C4-2B (cell line): ENCODE measurements at regions not wholly inside any gene's neighbourhood (a gene's known extent, or its start where the extent isn't known, plus 50 kb on each side); places are given as distances from the start of the nearest gene placed in this dataset.

Experiments
- H3K27ac ChIP-seq: fragments of 450-650 bp; 2 replicates; pipeline ENCODE4 v1.5.1; 2017
- ZFX ChIP-seq: fragments of 450-650 bp; IDR thresholded peaks from 2 replicates; pipeline ENCODE4 v1.6.1; 2017
- TF ChIP-seq, protein P1 (sequence below): fragments of 450-650 bp; conservative IDR thresholded peaks from 2 replicates; pipeline ENCODE4 v1.5.1; 2017; ENCODE audit warnings: mild to moderate bottlenecking

DNA sequence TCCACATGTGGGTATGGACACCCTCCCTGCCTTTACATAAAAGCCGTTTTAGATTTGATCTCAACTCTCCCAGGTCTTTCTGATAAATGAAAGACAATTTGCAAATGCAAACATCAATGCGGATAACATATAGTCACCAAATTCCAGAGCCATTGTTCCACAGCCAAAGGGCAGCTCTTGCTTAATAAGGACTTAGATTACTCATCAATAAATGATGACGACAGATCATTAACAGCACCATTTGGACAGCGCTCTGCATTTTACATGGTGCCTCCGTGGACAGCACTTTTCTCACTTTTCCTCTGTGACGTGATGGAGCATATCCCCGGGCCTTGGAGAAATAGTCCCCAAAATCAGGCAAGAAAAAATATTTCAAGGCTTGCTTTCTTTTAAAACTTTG lies 370.3 kb upstream of the CELF2 start:
- TF ChIP-seq, protein P1, sequence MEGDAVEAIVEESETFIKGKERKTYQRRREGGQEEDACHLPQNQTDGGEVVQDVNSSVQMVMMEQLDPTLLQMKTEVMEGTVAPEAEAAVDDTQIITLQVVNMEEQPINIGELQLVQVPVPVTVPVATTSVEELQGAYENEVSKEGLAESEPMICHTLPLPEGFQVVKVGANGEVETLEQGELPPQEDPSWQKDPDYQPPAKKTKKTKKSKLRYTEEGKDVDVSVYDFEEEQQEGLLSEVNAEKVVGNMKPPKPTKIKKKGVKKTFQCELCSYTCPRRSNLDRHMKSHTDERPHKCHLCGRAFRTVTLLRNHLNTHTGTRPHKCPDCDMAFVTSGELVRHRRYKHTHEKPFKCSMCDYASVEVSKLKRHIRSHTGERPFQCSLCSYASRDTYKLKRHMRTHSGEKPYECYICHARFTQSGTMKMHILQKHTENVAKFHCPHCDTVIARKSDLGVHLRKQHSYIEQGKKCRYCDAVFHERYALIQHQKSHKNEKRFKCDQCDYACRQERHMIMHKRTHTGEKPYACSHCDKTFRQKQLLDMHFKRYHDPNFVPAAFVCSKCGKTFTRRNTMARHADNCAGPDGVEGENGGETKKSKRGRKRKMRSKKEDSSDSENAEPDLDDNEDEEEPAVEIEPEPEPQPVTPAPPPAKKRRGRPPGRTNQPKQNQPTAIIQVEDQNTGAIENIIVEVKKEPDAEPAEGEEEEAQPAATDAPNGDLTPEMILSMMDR: no peak
- no peak for TF ChIP-seq ZFX
- no peak overlapping the region for H3K27ac ChIP-seq

DNA sequence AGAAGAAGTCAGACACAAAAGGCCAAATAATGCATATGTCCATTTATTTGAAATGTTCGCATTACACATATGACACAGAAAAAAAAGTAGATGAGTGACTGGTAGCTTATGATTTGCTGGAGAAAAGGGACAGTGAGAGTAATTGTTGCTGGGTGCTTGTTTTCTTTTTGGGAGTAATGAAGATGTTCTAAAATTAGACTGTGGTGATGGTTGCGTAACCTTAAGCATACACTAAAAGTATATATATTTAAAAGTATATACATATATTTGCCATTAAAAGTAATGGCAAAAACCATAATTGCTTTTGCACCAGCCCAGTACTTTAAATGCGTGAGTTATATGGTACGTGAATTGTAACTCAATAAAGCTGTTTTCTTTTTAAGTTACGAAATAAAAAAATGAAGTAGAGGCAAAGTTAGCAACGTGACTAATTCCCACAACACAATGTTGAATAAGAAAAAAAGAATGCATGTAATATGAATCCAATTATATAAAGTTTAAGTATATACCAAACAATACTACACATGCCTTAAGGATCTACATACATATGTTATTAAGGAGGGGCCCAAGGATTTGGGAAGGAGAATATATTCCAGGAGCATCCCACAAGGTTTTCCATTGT lies 360.4 kb upstream of the CELF2 start:
- no peak overlapping the region for H3K27ac ChIP-seq
- TF ChIP-seq, protein P1: no peak
- no peak for TF ChIP-seq ZFX

DNA sequence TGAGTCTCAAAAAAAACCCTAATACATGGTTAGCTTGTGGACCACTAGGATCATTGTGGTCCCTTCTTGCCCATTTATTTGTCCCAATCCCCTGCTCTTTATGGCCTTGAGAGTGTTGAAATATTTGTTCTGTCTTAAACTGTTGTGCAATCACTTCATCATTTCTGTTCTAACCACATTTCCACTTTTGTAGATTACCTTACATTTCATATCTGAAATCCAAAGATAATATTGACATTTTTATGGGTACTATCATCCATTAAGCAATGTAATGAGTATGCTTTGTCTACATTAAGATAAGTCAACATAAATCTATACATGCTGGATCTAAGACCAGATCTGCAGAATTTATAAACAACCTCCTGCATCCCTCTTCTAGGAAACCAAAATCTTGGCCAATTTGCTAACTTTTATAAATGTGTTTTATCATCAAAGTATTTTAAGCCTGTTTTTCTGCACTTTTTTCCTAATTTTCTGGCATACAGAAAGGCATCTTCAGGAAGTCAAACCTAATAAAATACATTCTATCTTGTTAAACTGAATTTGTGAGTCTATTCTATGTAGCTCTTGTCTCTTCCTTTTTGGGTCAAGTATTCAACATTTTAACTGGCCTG lies 359.4 kb upstream of the CELF2 start:
- no peak for TF ChIP-seq ZFX
- TF ChIP-seq, protein P1: no peak
- H3K27ac ChIP-seq: no peak overlapping the region

DNA sequence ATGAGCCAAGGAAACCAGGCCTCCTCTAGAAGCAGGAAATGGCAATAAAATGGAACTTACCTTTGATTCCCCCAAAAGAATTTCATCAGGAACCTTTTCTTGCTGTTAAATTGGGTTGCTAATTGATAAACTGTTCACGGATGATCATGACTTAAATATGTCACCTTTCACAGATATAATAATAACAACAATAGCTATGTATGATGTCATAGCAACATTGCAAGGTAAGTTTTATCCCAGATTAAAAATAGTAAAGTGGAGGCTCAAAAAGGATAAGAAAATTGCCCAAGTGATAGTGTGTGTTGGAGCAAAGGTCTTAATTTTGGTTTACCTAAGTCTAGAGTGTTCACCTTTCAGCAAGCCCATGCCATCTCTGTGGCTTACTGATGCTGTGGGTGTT lies 357.6 kb upstream of the CELF2 start:
- no peak for TF ChIP-seq ZFX
- TF ChIP-seq, protein P1: no peak

DNA sequence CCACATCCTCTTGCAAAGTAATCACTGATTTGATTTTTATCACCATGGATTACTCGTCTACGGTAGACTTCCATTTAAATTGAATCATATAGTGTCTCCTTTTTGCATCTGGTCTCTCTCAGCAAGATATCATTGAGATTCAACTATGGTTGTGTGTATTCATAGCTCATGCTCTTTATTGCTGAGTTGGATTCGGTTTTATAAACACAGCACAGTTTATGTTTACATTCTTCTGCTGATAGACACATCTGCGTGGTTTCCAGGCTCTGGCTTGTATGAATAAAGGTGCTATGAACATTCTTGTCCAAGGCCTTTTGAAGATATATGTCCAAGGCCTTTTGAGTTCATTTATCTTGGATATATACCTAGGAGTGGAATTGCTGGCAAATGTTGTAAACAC lies 356.5 kb upstream of the CELF2 start:
- no peak overlapping the region for H3K27ac ChIP-seq
- no peak for TF ChIP-seq ZFX
- TF ChIP-seq, protein P1: no peak

More for the DNA sequence above, 357.6 kb upstream of the CELF2 start:
- no peak overlapping the region for H3K27ac ChIP-seq

DNA sequence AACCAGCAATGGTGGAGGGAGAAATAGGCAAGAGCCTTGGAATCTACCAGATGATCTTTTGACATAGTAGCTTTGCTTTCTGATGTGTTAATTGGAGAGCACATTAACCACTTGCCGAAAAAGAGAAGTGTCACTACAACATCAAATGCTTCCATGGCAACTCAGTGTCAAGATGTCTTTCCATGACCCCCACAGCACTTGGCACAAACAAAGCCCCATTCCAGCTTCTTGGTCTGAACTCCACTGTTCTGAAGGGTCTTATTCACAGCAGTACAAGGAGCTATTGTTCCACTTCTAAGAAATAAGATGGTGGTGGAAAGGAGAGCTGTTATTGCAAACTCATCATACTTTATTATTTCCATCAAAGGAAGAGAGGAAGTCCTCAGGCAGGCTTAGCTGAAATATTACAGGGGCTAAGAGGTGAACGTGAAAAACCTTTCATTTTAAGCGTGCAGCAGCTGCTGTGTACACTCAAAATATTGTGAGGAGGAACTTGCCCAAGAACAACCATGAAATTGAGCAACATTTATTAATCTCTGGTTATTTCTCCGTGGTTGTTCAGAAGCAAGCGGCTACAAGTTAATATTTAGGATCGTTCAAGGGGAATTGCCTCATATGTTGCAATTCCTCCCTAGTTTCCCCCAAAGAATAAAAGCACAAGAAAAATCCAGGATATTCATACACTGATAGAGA lies 354.8 kb upstream of the CELF2 start:
- no peak for TF ChIP-seq ZFX
- TF ChIP-seq, protein P1: no peak
- H3K27ac ChIP-seq: no peak overlapping the region

DNA sequence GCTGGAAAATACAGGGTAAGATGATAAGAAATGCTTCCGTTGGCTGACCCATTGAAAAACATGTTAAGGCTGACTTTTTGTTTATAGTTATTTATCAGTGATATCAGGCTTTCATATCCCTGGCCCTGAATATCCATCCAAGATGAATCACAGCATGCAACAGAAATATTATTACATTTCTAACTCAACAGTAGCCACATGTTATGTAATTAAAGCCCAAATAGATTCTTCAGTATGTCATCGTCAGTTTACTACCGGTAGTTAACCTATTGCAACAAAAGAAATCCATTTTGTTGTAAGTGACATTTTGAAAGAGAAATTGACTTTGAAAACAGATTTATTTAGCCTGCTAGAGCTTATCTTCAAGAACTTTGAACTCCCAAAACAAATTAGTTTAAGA lies 354.1 kb upstream of the CELF2 start:
- no peak overlapping the region for H3K27ac ChIP-seq

More for the DNA sequence above, 354.1 kb upstream of the CELF2 start:
- no peak for TF ChIP-seq ZFX
- TF ChIP-seq, protein P1: no peak
